GM12864 (cell line): ENCODE measurements at regions not wholly inside any gene's neighbourhood (a gene's known extent, or its start where the extent isn't known, plus 50 kb on each side); places are given as distances from the start of the nearest gene placed in this dataset.

Source experiments
- DNase-seq: peaks from one replicate; pipeline ENCODE4 v3.0.0-alpha.2; 2011; ENCODE audit warnings: low read depth
- H3K4me3 ChIP-seq: 2 replicates; pipeline ENCODE4 v1.5.1; 2011; ENCODE audit warnings: mild to moderate bottlenecking, low read depth, low read length, control low read depth
- TF ChIP-seq, protein P1 (sequence below): IDR thresholded peaks from 2 replicates; pipeline ENCODE4 v1.5.1; 2011; ENCODE audit warnings: low read depth, mild to moderate bottlenecking, moderate library complexity, low read length, control low read depth, inconsistent platforms; ENCODE audit errors: missing control alignments

DNA sequence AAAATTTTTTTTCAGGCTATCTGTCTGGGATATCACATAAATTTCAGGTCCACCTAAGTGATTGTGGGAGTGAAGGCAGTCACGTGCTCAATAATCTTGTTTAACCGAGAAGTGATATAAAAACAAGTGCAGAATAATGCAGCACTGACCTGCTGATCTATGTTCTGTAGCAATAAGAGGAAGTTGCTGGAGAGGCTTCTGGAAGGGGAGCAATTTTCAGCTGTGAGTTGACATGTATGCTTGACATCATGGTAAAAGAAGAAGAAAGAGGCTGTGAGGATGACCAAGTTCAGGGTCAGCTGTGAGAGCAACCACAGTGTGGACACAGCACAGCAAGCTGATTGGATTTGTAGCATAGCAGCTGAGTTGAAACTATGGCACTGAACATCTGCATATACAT, 172.0 kb upstream of the PELI2 start:
- H3K4me3 ChIP-seq, result no peak overlapping the region
- no peak for DNase-seq
- TF ChIP-seq, protein P1, sequence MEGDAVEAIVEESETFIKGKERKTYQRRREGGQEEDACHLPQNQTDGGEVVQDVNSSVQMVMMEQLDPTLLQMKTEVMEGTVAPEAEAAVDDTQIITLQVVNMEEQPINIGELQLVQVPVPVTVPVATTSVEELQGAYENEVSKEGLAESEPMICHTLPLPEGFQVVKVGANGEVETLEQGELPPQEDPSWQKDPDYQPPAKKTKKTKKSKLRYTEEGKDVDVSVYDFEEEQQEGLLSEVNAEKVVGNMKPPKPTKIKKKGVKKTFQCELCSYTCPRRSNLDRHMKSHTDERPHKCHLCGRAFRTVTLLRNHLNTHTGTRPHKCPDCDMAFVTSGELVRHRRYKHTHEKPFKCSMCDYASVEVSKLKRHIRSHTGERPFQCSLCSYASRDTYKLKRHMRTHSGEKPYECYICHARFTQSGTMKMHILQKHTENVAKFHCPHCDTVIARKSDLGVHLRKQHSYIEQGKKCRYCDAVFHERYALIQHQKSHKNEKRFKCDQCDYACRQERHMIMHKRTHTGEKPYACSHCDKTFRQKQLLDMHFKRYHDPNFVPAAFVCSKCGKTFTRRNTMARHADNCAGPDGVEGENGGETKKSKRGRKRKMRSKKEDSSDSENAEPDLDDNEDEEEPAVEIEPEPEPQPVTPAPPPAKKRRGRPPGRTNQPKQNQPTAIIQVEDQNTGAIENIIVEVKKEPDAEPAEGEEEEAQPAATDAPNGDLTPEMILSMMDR, result no peak

DNA sequence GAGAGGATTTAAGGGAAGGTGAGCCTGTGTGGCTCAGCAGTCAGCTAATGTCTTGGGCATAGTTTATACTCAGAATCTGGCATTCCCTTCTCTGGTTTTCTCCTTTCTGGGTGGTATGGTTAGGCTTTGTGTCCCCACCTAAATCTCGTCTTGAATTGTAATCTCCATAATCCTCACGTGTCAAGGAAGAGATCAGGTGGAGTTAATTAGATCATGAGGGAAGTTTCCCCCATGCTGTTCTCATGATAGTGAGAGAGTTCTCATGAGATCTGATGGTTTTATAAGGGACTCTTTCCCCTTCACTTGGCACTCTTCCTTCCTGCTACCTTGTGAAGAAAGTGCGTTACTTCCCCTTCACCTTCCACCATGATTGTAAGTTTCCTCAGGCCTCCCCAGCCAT, 169.8 kb upstream of the PELI2 start:
- DNase-seq, result no peak
- TF ChIP-seq, protein P1, result no peak
- H3K4me3 ChIP-seq, result no peak overlapping the region

DNA sequence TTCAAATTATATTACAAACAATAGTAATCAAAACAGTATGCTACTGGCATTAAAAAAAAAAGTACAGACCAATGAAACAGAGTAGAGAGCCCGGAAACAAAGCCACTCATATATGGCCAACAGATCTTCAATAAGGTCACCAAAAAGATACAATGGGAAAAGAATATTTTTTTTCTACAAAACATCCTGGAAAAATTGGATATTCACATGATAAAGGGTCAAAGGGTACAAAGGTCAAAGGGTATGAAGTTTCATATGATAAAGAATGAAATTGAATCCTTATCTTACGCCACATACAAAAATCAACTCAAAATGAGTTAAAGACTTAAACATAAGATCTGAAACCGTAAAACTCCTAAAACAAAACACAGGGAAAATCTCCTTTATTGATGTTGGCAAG, 168.5 kb upstream of the PELI2 start:
- DNase-seq, result no peak
- TF ChIP-seq, protein P1, result no peak
- H3K4me3 ChIP-seq, result no peak overlapping the region

DNA sequence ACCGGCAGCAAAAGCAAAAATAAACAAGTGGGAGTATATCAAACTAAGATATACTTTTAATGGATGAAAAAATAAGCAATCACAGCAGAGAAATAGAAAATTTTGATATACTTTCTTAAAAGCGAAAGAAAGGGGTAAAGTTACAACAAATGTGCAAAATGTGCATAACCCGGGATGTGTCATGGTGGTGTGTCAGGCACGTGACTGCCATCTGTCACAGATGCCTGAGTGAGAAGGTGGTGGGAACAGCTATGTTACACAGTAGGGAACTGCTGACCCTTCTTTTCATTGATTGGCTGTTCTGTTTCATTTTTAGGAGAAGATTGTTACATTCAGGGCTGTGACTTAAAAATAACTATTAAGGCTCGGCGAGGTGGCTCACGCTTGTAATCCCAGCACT, 168.1 kb upstream of the PELI2 start:
- DNase-seq, result no peak
- no peak overlapping the region for H3K4me3 ChIP-seq
- TF ChIP-seq, protein P1, result no peak

DNA sequence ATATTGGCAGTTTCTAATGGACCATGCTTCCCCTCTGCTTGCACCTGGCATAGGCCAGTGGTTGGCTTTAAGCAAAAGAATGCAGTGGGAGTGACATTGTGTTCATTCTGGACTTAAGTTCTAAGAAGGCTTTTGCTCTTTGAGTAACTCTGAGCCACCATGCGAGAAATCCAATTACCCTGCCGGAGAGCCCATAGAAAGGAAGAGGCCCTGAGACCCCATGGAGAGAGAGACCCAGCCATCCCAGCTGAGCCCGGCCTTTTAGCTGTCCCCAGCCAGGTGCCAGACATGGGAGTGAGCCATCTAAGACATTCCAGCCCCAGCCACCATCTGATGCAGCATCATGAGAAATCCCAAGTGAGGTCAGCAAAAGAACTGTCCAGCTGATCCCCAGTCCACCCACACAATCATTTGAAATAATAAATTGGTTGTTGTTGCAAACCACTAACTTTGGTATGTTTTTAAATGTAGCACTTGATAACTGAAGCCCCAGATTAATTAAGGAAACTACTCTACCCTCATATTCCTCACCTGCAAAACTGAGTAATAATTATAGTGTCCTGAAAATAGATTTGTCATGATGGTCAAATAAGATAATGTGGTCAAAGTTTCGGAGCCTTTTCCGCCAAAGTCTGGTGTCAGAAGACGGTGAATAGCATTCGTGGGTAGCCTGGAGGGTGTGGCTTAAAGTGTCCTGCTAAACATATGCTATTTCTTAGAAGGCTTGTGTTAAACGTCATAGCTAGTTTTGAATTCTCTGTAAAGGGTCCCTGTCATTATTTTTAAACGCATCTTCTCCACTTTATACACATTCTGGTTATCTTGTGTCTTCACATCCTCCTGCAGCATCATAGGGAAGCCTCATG, 166.6 kb upstream of the PELI2 start:
- TF ChIP-seq, protein P1, result no peak
- DNase-seq, result no peak
- no peak overlapping the region for H3K4me3 ChIP-seq

DNA sequence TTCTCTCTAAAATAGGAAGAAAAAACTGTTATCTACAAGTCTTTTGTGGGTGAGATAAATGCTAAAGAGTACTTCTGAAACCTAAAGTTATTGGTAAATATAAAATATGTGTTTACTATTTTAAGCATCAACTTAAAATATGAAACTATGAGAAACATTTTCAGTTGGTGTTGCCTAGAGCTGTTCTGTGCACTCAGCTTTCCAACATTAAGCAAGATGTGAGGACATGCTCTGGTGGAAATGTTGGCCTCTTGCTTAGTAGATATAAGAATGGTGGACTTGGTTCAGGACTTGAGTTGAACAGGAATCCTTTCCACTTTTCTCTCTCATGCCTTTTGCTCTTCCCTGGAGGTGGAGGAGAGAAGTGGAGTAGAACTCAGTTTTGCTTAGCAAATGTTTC, 164.1 kb upstream of the PELI2 start:
- H3K4me3 ChIP-seq, result no peak overlapping the region
- no peak for DNase-seq
- TF ChIP-seq, protein P1, result no peak

DNA sequence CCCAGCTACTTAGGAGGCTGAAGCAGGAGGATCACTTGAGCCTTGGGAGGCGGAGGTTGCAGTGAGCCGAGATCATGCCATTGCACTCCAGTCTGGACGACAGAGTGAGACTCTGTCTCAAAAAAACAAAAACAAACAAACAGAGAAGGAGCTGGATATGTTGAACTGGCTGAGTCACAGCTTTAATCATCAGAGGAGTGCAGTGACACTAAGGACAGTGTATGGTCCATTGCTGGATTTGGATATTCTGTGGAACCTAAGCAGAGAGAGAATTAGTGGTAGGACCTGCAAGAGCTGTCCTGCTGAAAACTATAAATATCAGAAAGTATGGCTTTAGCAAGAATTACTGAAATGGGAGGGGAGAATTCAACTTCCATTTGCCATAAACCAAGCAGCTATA, 163.0 kb upstream of the PELI2 start:
- DNase-seq, result no peak
- H3K4me3 ChIP-seq, result no peak overlapping the region
- TF ChIP-seq, protein P1, result no peak
